Endothelial cell of umbilical vein (primary cell): ENCODE measurements at regions not wholly inside any gene's neighbourhood (a gene's known extent, or its start where the extent isn't known, plus 50 kb on each side); places are given as distances from the start of the nearest gene placed in this dataset.

Experiments used
- BruUV-seq: library from RNA; stranded (reverse); fragments of 400-500 nt; replicated peaks from 2 replicates; lab custom pipeline; 2021; lab: Mats Ljungman, UMichigan
- CTCF ChIA-PET: fragments of 300-600, 350-600 bp; sonication (Branson Sonifier 250); formaldehyde crosslinking; loops from one replicate; lab custom pipeline; 2021; ENCODE audit warnings: antibody characterized with exemption, inconsistent platforms; lab: Charles Lee
- POLR2A ChIA-PET: fragments of 300-600, 350-600 bp; sonication (Branson Sonifier 250); formaldehyde crosslinking; loops from one replicate; lab custom pipeline; 2021; ENCODE audit warnings: antibody characterized with exemption, inconsistent platforms; lab: Charles Lee
- DNase-seq: peaks from one replicate; pipeline ENCODE4 v3.0.0-alpha.2; 2011; ENCODE audit warnings: low read depth, low spot score
- FAIRE-seq: peaks from 2 replicates; lab custom pipeline; 2011; peaks lifted over from hg19 to GRCh38; lab: Jason Lieb, UNC
- H2AFZ ChIP-seq: 2 replicates; pipeline ENCODE4 v1.6.0; 2012; ENCODE audit warnings: low read depth, low read length, control low read depth, inconsistent platforms
- H3K27ac ChIP-seq: 2 replicates; pipeline ENCODE4 v1.5.1; 2011; ENCODE audit warnings: low read depth, mild to moderate bottlenecking, control low read depth, low read length, moderate library complexity; ENCODE audit not compliant: insufficient read depth
- H3K27me3 ChIP-seq, 2 experiments: 2 replicates each; pipeline versions ENCODE4 v1.6.0 to v1.6.1; 2011; ENCODE audit warnings: low read length in 2 of 2, mixed read lengths in 1 of 2; ENCODE audit not compliant: control insufficient read depth in 2 of 2, insufficient read depth in 2 of 2
- H3K36me3 ChIP-seq, 2 experiments: 2 replicates in 1 of 2; 3 replicates in 1 of 2; pipeline ENCODE4 v1.5.1; 2011; ENCODE audit warnings: low read length in 2 of 2, mild to moderate bottlenecking in 1 of 2, moderate library complexity in 1 of 2; ENCODE audit not compliant: control insufficient read depth in 2 of 2, insufficient read depth in 2 of 2; ENCODE audit errors: extremely low read depth in 1 of 2
- H3K4me1 ChIP-seq: 3 replicates; pipeline ENCODE4 v1.5.1; 2011; ENCODE audit warnings: mild to moderate bottlenecking, low read length; ENCODE audit not compliant: control insufficient read depth, insufficient read depth; ENCODE audit errors: extremely low read depth
- H3K4me2 ChIP-seq: 2 replicates; pipeline ENCODE4 v1.6.1; 2011; ENCODE audit warnings: low read length, control low read depth, mixed read lengths; ENCODE audit not compliant: insufficient read depth
- H3K4me3 ChIP-seq, 3 experiments: fragments of 200-600 bp in 1 of 3; sonication (generic), shearing (Covaris generic) in 1 of 3; replicated peaks in 1 of 3; 2 replicates each; pipeline ENCODE4 v1.5.1; 2011 to 2016; ENCODE audit warnings: control low read depth in 3 of 3, low read length in 3 of 3, mild to moderate bottlenecking in 2 of 3, inconsistent platforms in 1 of 3, low read depth in 1 of 3, moderate library complexity in 1 of 3; ENCODE audit not compliant: insufficient read depth in 1 of 3
- H3K79me2 ChIP-seq: 2 replicates; pipeline ENCODE4 v1.6.0; 2012; ENCODE audit warnings: low read length, inconsistent platforms; ENCODE audit not compliant: control insufficient read depth, insufficient read depth
- H3K9ac ChIP-seq: replicated peaks from 2 replicates; pipeline ENCODE3; 2011; ENCODE audit warnings: low read length, control low read depth; ENCODE audit not compliant: insufficient read depth; ENCODE audit errors: extremely low read depth
- H3K9me1 ChIP-seq: replicated peaks from 3 replicates; pipeline ENCODE4 v1.6.0; 2011; ENCODE audit warnings: mild to moderate bottlenecking, low read length; ENCODE audit not compliant: control insufficient read depth, insufficient read depth; ENCODE audit errors: extremely low read depth
- H3K9me3 ChIP-seq: replicated peaks from 2 replicates; pipeline ENCODE4 v1.5.1; 2012; ENCODE audit warnings: low read length, inconsistent platforms; ENCODE audit not compliant: control insufficient read depth, insufficient read depth
- H4K20me1 ChIP-seq: replicated peaks from 2 replicates; pipeline ENCODE3; 2011; ENCODE audit warnings: mild to moderate bottlenecking, low read length; ENCODE audit not compliant: control insufficient read depth, insufficient read depth; ENCODE audit errors: extremely low read depth
- EZH2 ChIP-seq: IDR thresholded peaks from 2 replicates; pipeline ENCODE4 v1.6.1; 2012; ENCODE audit warnings: borderline replicate concordance, low read depth, mild to moderate bottlenecking, moderate library complexity, low read length, inconsistent platforms; ENCODE audit not compliant: severe bottlenecking
- FOS ChIP-seq: IDR thresholded peaks from 2 replicates; pipeline ENCODE4 v1.6.1; 2011; ENCODE audit warnings: mild to moderate bottlenecking, low read length, moderate library complexity, borderline replicate concordance; ENCODE audit not compliant: insufficient read depth
- GATA2 ChIP-seq: IDR thresholded peaks from 2 replicates; pipeline ENCODE4 v1.7.0; 2011; ENCODE audit warnings: low read depth, mild to moderate bottlenecking, moderate library complexity, mixed read lengths, low read length; ENCODE audit not compliant: insufficient read length, insufficient read depth
- JUN ChIP-seq: IDR thresholded peaks from 2 replicates; pipeline ENCODE4 v1.6.1; 2011; ENCODE audit warnings: borderline replicate concordance, low read depth; ENCODE audit not compliant: insufficient read length, insufficient read depth
- MAX ChIP-seq: IDR thresholded peaks from 2 replicates; pipeline ENCODE4 v1.6.1; 2011; ENCODE audit not compliant: insufficient read depth, insufficient read length
- MYC ChIP-seq: IDR thresholded peaks from one replicate; pipeline ENCODE4 v1.6.1; 2011; ENCODE audit warnings: mild to moderate bottlenecking, low read depth, low read length
- POLR2A ChIP-seq: IDR thresholded peaks from 2 replicates; pipeline ENCODE4 v1.6.1; 2012; ENCODE audit warnings: low read depth, mild to moderate bottlenecking, control low read depth, low read length
- POLR2AphosphoS5 ChIP-seq: IDR thresholded peaks from 2 replicates; pipeline ENCODE4 v1.6.1; 2012; ENCODE audit warnings: low read depth, mild to moderate bottlenecking, control low read depth, low read length, moderate library complexity; ENCODE audit not compliant: insufficient read depth
- dilution Hi-C: fragments of 300-500 bp; cut with MboI; formaldehyde crosslinking; loops from one replicate; pipeline ENCODE4 v1.15.0; 2019; ENCODE audit warnings: low sequenced_read_pairs; ENCODE audit not compliant: extremely low pct_ligation_motif_present
- intact Hi-C: fragments of 100-400 bp; cut with micrococcal nuclease; formaldehyde crosslinking; loops from one replicate; pipeline ENCODE4 v1.10.0; 2022
- TF ChIP-seq, protein P1 (sequence below), 2 donors: IDR thresholded peaks; 1 replicate in 1 of 2; 2 replicates in 1 of 2; pipeline ENCODE4 v1.5.1; 2011; ENCODE audit warnings: low read length in 2 of 2, mild to moderate bottlenecking in 2 of 2, moderate library complexity in 2 of 2, control low read depth in 1 of 2, inconsistent platforms in 1 of 2, low read depth in 1 of 2; ENCODE audit not compliant: insufficient read depth in 1 of 2; ENCODE audit errors: extremely low read depth in 1 of 2

GRCh38 chr10:108980869-108981268 is 942.4 kb downstream of the XPNPEP1 start:
- Histone ChIP-seq H3K4me2 (no peak overlapping the region), H3K4me1 (no peaks in the 10 kb centered on the region), H3K9ac (no peak overlapping the region), H3K27me3 (no peaks in the 10 kb centered on the region), H3K9me3 (peaks cover 6% of the 10 kb centered on the region), H3K9me1 (no peaks in the 10 kb centered on the region), H3K4me3 (no peak overlapping the region), H3K36me3 (no peaks in the 10 kb centered on the region), H4K20me1 (no peaks in the 10 kb centered on the region), H2AFZ (no peak overlapping the region), H3K27ac (no peak overlapping the region), H3K79me2 (no peaks in the 10 kb centered on the region)
- intact Hi-C loops (no loop called here), dilution Hi-C loops (no loop called here)
- FAIRE-seq = no peak
- CTCF ChIA-PET = no interaction called here
- DNase-seq = no peak
- POLR2A ChIA-PET = no interaction called here
- no TSS peak for BruUV-seq
- TF ChIP-seq POLR2A (no peak), EZH2 (no peak), JUN (no peak), MAX (no peak), GATA2 (no peak), FOS (no peak), MYC (no peak), POLR2AphosphoS5 (no peak)
- TF ChIP-seq, protein P1, sequence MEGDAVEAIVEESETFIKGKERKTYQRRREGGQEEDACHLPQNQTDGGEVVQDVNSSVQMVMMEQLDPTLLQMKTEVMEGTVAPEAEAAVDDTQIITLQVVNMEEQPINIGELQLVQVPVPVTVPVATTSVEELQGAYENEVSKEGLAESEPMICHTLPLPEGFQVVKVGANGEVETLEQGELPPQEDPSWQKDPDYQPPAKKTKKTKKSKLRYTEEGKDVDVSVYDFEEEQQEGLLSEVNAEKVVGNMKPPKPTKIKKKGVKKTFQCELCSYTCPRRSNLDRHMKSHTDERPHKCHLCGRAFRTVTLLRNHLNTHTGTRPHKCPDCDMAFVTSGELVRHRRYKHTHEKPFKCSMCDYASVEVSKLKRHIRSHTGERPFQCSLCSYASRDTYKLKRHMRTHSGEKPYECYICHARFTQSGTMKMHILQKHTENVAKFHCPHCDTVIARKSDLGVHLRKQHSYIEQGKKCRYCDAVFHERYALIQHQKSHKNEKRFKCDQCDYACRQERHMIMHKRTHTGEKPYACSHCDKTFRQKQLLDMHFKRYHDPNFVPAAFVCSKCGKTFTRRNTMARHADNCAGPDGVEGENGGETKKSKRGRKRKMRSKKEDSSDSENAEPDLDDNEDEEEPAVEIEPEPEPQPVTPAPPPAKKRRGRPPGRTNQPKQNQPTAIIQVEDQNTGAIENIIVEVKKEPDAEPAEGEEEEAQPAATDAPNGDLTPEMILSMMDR (IDR thresholded peaks at IDR 0.05; ENCODE audit: extremely low read depth in 1 of 2, insufficient read depth in 1 of 2, low read depth in 1 of 2, low read length in 2 of 2) = no peak
